Immature natural killer cell (primary cell): ENCODE measurements at regions not wholly inside any gene's neighbourhood (a gene's known extent, or its start where the extent isn't known, plus 50 kb on each side); places are given as distances from the start of the nearest gene placed in this dataset.
"Not testable (repeated sequence)": the region's sequence is repeated elsewhere in the genome, so short reads cannot be mapped to it uniquely, and the experiment has no call there.

Source experiments
- DNase-seq, 3 donors: peaks; one replicate each; pipeline ENCODE4 v3.0.0; 2022; ENCODE audit warnings: mixed read lengths in 1 of 3
- H3K27ac Mint-ChIP-seq, 6 donors: one replicate each; pipeline ENCODE4 v1.8.0; 2020; ENCODE audit warnings: mixed read lengths in 6 of 6, mild to moderate bottlenecking in 5 of 6, inconsistent platforms in 4 of 6, moderate library complexity in 3 of 6
- H3K27me3 Mint-ChIP-seq, 3 donors: one replicate each; pipeline ENCODE4 v1.8.0; 2020 to 2021; ENCODE audit warnings: low read depth in 3 of 3, mild to moderate bottlenecking in 3 of 3, mixed read lengths in 3 of 3, moderate library complexity in 3 of 3, inconsistent platforms in 1 of 3
- H3K36me3 Mint-ChIP-seq, 3 donors: one replicate each; pipeline ENCODE4 v1.8.0; 2020; ENCODE audit warnings: mixed read lengths in 3 of 3, inconsistent platforms in 2 of 3, mild to moderate bottlenecking in 2 of 3
- H3K4me1 Mint-ChIP-seq, 2 donors: one replicate each; pipeline ENCODE4 v1.8.0; 2020; ENCODE audit warnings: inconsistent platforms in 2 of 2, mild to moderate bottlenecking in 2 of 2, mixed read lengths in 2 of 2, moderate library complexity in 1 of 2
- H3K4me3 Mint-ChIP-seq, 5 donors: one replicate each; pipeline ENCODE4 v1.8.0; 2020; ENCODE audit warnings: mild to moderate bottlenecking in 5 of 5, mixed read lengths in 5 of 5, inconsistent platforms in 3 of 5, moderate library complexity in 3 of 5
- H3K9me3 Mint-ChIP-seq, 6 donors: one replicate each; pipeline ENCODE4 v1.8.0; 2020; ENCODE audit warnings: mild to moderate bottlenecking in 6 of 6, mixed read lengths in 6 of 6, inconsistent platforms in 4 of 6, moderate library complexity in 3 of 6

- H3K27me3 Mint-ChIP-seq = no peaks in the 10 kb centered on the region
- H3K27ac Mint-ChIP-seq = no peak overlapping the region
- H3K36me3 Mint-ChIP-seq = no peaks in the 10 kb centered on the region
- peaks cover 8 to 54% (median 20%) of the 10 kb centered on the region in 6 donors for H3K9me3 Mint-ChIP-seq
- H3K4me1 Mint-ChIP-seq = no peaks in the 10 kb centered on the region
- H3K4me3 Mint-ChIP-seq = no peak overlapping the region
- no peak for DNase-seq
Measured at GRCh38 chr3:65027335-65027734, 339.5 kb upstream of the ADAMTS9 start.

GRCh38 chr3:65026151-65026550, 338.4 kb upstream of the ADAMTS9 start:
- H3K4me3 Mint-ChIP-seq = no peak overlapping the region
- H3K27me3 Mint-ChIP-seq = no peaks in the 10 kb centered on the region
- no peak overlapping the region for H3K27ac Mint-ChIP-seq
- no peaks in the 10 kb centered on the region for H3K4me1 Mint-ChIP-seq
- peaks cover 8 to 59% (median 21%) of the 10 kb centered on the region in 6 donors for H3K9me3 Mint-ChIP-seq
- DNase-seq = no peak
- H3K36me3 Mint-ChIP-seq = no peaks in the 10 kb centered on the region

GRCh38 chr3:65024148-65024547, 336.3 kb upstream of the ADAMTS9 start:
- no peaks in the 10 kb centered on the region for H3K36me3 Mint-ChIP-seq
- no peaks in the 10 kb centered on the region for H3K4me1 Mint-ChIP-seq
- H3K4me3 Mint-ChIP-seq = no peak overlapping the region
- peaks cover 2 to 44% (median 19%) of the 10 kb centered on the region in 6 donors for H3K9me3 Mint-ChIP-seq
- no peaks in the 10 kb centered on the region for H3K27me3 Mint-ChIP-seq
- DNase-seq = no peak
- H3K27ac Mint-ChIP-seq = no peak overlapping the region

GRCh38 chr3:65020281-65021160, 332.7 kb upstream of the ADAMTS9 start:
- DNase-seq = no peak
- peaks cover 0 to 45% (median 16%) of the 10 kb centered on the region in 6 donors for H3K9me3 Mint-ChIP-seq

GRCh38 chr3:65019443-65020055, 331.7 kb upstream of the ADAMTS9 start:
- H3K4me1 Mint-ChIP-seq = no peaks in the 10 kb centered on the region
- H3K27ac Mint-ChIP-seq = no peak overlapping the region
- H3K9me3 Mint-ChIP-seq = peaks cover 3 to 40% (median 15%) of the 10 kb centered on the region in 6 donors
- no peaks in the 10 kb centered on the region for H3K36me3 Mint-ChIP-seq
- H3K4me3 Mint-ChIP-seq = no peak overlapping the region
- no peak for DNase-seq
- H3K27me3 Mint-ChIP-seq = no peaks in the 10 kb centered on the region

More at GRCh38 chr3:65020281-65021160, 332.7 kb upstream of the ADAMTS9 start:
- Mint-ChIP-seq H3K27ac (no peak overlapping the region), H3K4me1 (no peaks in the 10 kb centered on the region), H3K36me3 (no peaks in the 10 kb centered on the region), H3K27me3 (no peaks in the 10 kb centered on the region), H3K4me3 (no peak overlapping the region)

GRCh38 chr3:65018801-65019200, 331.0 kb upstream of the ADAMTS9 start:
- H3K27ac Mint-ChIP-seq = no peak overlapping the region

GRCh38 chr3:65017359-65017758, 329.6 kb upstream of the ADAMTS9 start:
- DNase-seq = no peak
- H3K27ac Mint-ChIP-seq = no peak overlapping the region
- no peak overlapping the region for H3K4me3 Mint-ChIP-seq
- no peaks in the 10 kb centered on the region for H3K4me1 Mint-ChIP-seq
- H3K36me3 Mint-ChIP-seq = no peaks in the 10 kb centered on the region
- H3K27me3 Mint-ChIP-seq = no peaks in the 10 kb centered on the region
- peaks cover 7 to 37% (median 9%) of the 10 kb centered on the region in 6 donors for H3K9me3 Mint-ChIP-seq

More at GRCh38 chr3:65018801-65019200, 331.0 kb upstream of the ADAMTS9 start:
- H3K36me3 Mint-ChIP-seq = no peaks in the 10 kb centered on the region
- H3K4me1 Mint-ChIP-seq = no peaks in the 10 kb centered on the region
- DNase-seq = no peak
- no peak overlapping the region for H3K4me3 Mint-ChIP-seq
- no peaks in the 10 kb centered on the region for H3K27me3 Mint-ChIP-seq
- peaks cover 3 to 36% (median 8%) of the 10 kb centered on the region in 6 donors for H3K9me3 Mint-ChIP-seq

GRCh38 chr3:65015711-65016110, 327.9 kb upstream of the ADAMTS9 start:
- no peak overlapping the region for H3K4me3 Mint-ChIP-seq
- H3K4me1 Mint-ChIP-seq = no peaks in the 10 kb centered on the region
- H3K27ac Mint-ChIP-seq = no peak overlapping the region
- DNase-seq = no peak
- no peaks in the 10 kb centered on the region for H3K27me3 Mint-ChIP-seq
- H3K36me3 Mint-ChIP-seq = no peaks in the 10 kb centered on the region
- H3K9me3 Mint-ChIP-seq = peaks cover 7 to 37% (median 11%) of the 10 kb centered on the region in 6 donors

GRCh38 chr3:65013053-65013452, 325.3 kb upstream of the ADAMTS9 start:
- Mint-ChIP-seq H3K27me3 (no peaks in the 10 kb centered on the region), H3K9me3 (peaks cover 8 to 45% (median 14%) of the 10 kb centered on the region in 6 donors), H3K4me3 (no peak overlapping the region), H3K27ac (no peak overlapping the region), H3K36me3 (no peaks in the 10 kb centered on the region), H3K4me1 (no peaks in the 10 kb centered on the region)
- no peak for DNase-seq

GRCh38 chr3:65006300-65006739, 318.5 kb upstream of the ADAMTS9 start:
- Mint-ChIP-seq H3K36me3 (peaks cover 0 to 3% (median 0%) of the 10 kb centered on the region in 3 donors), H3K4me1 (no peaks in the 10 kb centered on the region), H3K27ac (no peak overlapping the region), H3K4me3 (no peak overlapping the region), H3K27me3 (no peaks in the 10 kb centered on the region), H3K9me3 (peaks cover 5 to 35% (median 11%) of the 10 kb centered on the region in 6 donors)
- no peak for DNase-seq

- H3K9me3 Mint-ChIP-seq = peaks cover 5 to 30% (median 13%) of the 10 kb centered on the region in 6 donors
- H3K27me3 Mint-ChIP-seq = no peaks in the 10 kb centered on the region
- no peaks in the 10 kb centered on the region for H3K4me1 Mint-ChIP-seq
- DNase-seq = no peak
- H3K4me3 Mint-ChIP-seq = no peak overlapping the region
- no peak overlapping the region for H3K27ac Mint-ChIP-seq
- peaks cover 0 to 3% (median 0%) of the 10 kb centered on the region in 3 donors for H3K36me3 Mint-ChIP-seq
Measured at GRCh38 chr3:65005486-65005885, 317.7 kb upstream of the ADAMTS9 start.

GRCh38 chr3:65004795-65005295, 317.0 kb upstream of the ADAMTS9 start:
- Mint-ChIP-seq H3K4me1 (no peaks in the 10 kb centered on the region), H3K27me3 (no peaks in the 10 kb centered on the region), H3K4me3 (no peak overlapping the region), H3K36me3 (peaks cover 0 to 3% (median 0%) of the 10 kb centered on the region in 3 donors), H3K9me3 (peaks cover 5 to 35% (median 13%) of the 10 kb centered on the region in 6 donors), H3K27ac (no peak overlapping the region)
- no peak for DNase-seq

GRCh38 chr3:65004306-65004705, 316.5 kb upstream of the ADAMTS9 start:
- no peak overlapping the region for H3K4me3 Mint-ChIP-seq
- DNase-seq = no peak
- no peak overlapping the region for H3K27ac Mint-ChIP-seq
- H3K9me3 Mint-ChIP-seq = peaks cover 5 to 38% (median 14%) of the 10 kb centered on the region in 6 donors
- H3K27me3 Mint-ChIP-seq = no peaks in the 10 kb centered on the region
- peaks cover 0 to 3% (median 0%) of the 10 kb centered on the region in 3 donors for H3K36me3 Mint-ChIP-seq
- H3K4me1 Mint-ChIP-seq = no peaks in the 10 kb centered on the region

GRCh38 chr3:65001119-65001518, 313.3 kb upstream of the ADAMTS9 start:
- DNase-seq, H3K4me3 Mint-ChIP-seq, H3K27ac Mint-ChIP-seq, H3K36me3 Mint-ChIP-seq, H3K27me3 Mint-ChIP-seq, H3K4me1 Mint-ChIP-seq: not testable (repeated sequence)
- H3K9me3 Mint-ChIP-seq = peaks cover 2 to 39% (median 9%) of the 10 kb centered on the region in 6 donors
